Upper lobe of left lung (tissue), 6 donors: ENCODE measurements at regions not wholly inside any gene's neighbourhood (a gene's known extent, or its start where the extent isn't known, plus 50 kb on each side); places are given as distances from the start of the nearest gene placed in this dataset.

Source experiments
- ATAC-seq, 2 donors: fragments of 200-7000 bp; cut with Tn5 transposase; one replicate each; pipeline ENCODE4 v1.9.1; 2022; ENCODE audit warnings: mild to moderate bottlenecking in 2 of 2, moderate library complexity in 2 of 2; ENCODE audit not compliant: low FRiP score in 2 of 2
- DNase-seq, 2 donors: peaks; one replicate each; pipeline ENCODE4 v3.0.0-alpha.2; 2019 to 2020
- H3K27ac ChIP-seq, 4 donors: fragments of 200-600 bp; sonication (generic); one replicate each; pipeline ENCODE4 v1.5.1; 2016 to 2019
- H3K27me3 ChIP-seq, 4 donors: fragments of 200-600 bp; sonication (generic); one replicate each; pipeline ENCODE4 v1.5.1; 2017 to 2019
- H3K36me3 ChIP-seq, 4 donors: fragments of 200-600 bp; sonication (generic); one replicate each; pipeline ENCODE4 v1.5.1; 2016 to 2019
- H3K4me1 ChIP-seq, 4 donors: fragments of 200-600 bp; sonication (generic); one replicate each; pipeline ENCODE4 v1.5.1; 2018 to 2019
- H3K4me3 ChIP-seq, 4 donors: fragments of 200-600 bp; sonication (generic); one replicate each; pipeline ENCODE4 v1.5.1; 2017 to 2019; ENCODE audit warnings: mild to moderate bottlenecking in 2 of 4, moderate library complexity in 1 of 4
- H3K9me3 ChIP-seq, 4 donors: fragments of 200-600 bp; sonication (generic); one replicate each; pipeline ENCODE4 v1.5.1; 2018 to 2019
- EP300 ChIP-seq, 4 donors: sonication (generic); formaldehyde crosslinking; IDR thresholded peaks; one replicate each; pipeline ENCODE4 v1.5.1; 2017; ENCODE audit warnings: antibody characterized with exemption in 4 of 4, control low read depth in 2 of 4
- POLR2A ChIP-seq, 4 donors: fragments of 450-650 bp; IDR thresholded peaks; one replicate each; pipeline ENCODE4 v1.5.1; 2016 to 2017; ENCODE audit warnings: antibody characterized with exemption in 4 of 4, mild to moderate bottlenecking in 2 of 4
- POLR2AphosphoS5 ChIP-seq, 2 donors: sonication (generic); formaldehyde crosslinking; IDR thresholded peaks; one replicate each; pipeline ENCODE4 v1.5.1; 2017; ENCODE audit warnings: antibody characterized with exemption in 2 of 2
- WGBS, 2 donors: methylation state at CpG; one replicate each; pipeline ENCODE4 v1.1.5; 2017 to 2018; 5-methylcytosine and 5-hydroxymethylcytosine counted together
- TF ChIP-seq, protein P1 (sequence below), 6 experiments: fragments of 450-650 bp in 4 of 6; fragments of 200-600 bp in 2 of 6; sonication (generic) in 2 of 6; IDR thresholded peaks; one replicate each; pipeline ENCODE4 v1.5.1; 2016 to 2019; ENCODE audit warnings: antibody characterized with exemption in 6 of 6
- donor health status: DM: no; HTN: no; CAD: no; lungs with moderate emphysema.
- donor health status: DM: no; HTN: yes; CAD: no; lungs with severe emphysema.

DNA sequence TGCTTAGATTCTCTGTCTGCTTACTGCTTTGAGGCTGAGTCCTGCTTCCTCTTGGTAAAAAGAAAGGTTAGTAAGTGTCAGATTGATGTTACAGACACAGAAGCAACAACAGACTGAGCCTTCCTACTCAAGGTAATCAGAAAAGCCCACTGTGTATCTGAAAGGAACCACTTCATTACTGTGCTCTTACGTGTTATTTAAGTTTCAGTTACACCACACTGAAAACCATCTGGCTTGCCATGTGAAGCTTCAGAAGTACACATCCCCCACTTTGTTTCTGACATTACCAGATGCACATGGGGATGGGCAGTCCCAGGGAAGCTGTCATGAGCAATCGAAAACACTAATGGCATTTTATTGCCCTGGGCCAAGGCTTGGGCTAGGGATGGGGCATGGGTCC, 1290.1 kb downstream of the AACS start:
- no peaks in the 10 kb centered on the region for H3K36me3 ChIP-seq
- no peaks in the 10 kb centered on the region for H3K4me1 ChIP-seq
- DNase-seq (no peak), ATAC-seq (no peak)
- TF ChIP-seq EP300 (IDR thresholded peaks at IDR 0.05) (no peak), POLR2AphosphoS5 (IDR thresholded peaks at IDR 0.05) (no peak), POLR2A (IDR thresholded peaks at IDR 0.05) (no peak)
- TF ChIP-seq, protein P1, sequence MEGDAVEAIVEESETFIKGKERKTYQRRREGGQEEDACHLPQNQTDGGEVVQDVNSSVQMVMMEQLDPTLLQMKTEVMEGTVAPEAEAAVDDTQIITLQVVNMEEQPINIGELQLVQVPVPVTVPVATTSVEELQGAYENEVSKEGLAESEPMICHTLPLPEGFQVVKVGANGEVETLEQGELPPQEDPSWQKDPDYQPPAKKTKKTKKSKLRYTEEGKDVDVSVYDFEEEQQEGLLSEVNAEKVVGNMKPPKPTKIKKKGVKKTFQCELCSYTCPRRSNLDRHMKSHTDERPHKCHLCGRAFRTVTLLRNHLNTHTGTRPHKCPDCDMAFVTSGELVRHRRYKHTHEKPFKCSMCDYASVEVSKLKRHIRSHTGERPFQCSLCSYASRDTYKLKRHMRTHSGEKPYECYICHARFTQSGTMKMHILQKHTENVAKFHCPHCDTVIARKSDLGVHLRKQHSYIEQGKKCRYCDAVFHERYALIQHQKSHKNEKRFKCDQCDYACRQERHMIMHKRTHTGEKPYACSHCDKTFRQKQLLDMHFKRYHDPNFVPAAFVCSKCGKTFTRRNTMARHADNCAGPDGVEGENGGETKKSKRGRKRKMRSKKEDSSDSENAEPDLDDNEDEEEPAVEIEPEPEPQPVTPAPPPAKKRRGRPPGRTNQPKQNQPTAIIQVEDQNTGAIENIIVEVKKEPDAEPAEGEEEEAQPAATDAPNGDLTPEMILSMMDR (IDR thresholded peaks at IDR 0.05), result no peak
- H3K4me3 ChIP-seq, result no peak overlapping the region
- peaks cover 0 to 6% (median 0%) of the 10 kb centered on the region in 4 donors for H3K9me3 ChIP-seq
- H3K27me3 ChIP-seq, result no peaks in the 10 kb centered on the region
- WGBS, 2 donors, result 88 to 89% methylated on average over 2 of the region's 2 CpGs
- H3K27ac ChIP-seq, result no peak overlapping the region

DNA sequence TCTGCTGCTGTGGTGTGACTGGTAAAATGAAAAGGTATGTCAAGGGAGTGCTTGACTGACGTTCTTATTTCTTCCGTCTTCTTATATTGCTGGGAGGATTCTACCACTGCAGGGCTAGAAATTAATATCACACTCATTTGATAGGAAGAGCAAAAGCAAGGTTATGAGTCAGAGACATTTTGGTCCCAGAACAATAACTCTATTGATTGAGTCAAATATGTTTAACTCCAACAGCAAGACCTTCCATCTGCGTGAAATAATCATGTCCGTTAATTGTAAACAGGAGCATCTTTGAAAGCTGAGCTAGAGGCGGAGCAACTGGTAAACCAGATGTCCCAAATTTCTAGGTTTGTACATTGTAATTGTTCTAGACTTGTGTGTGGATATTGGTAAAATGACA, 1293.6 kb downstream of the AACS start:
- no peak for TF ChIP-seq POLR2A (IDR thresholded peaks at IDR 0.05)
- TF ChIP-seq, protein P1 (IDR thresholded peaks at IDR 0.05), result no peak
- no peak for TF ChIP-seq EP300 (IDR thresholded peaks at IDR 0.05)
- no peak for TF ChIP-seq POLR2AphosphoS5 (IDR thresholded peaks at IDR 0.05)
- WGBS, 2 donors, result 88 to 89% methylated on average over 5 of the region's 5 CpGs
- no peaks in the 10 kb centered on the region for H3K4me1 ChIP-seq
- no peak for ATAC-seq
- no peak for DNase-seq
- peaks cover 0 to 11% (median 0%) of the 10 kb centered on the region in 4 donors for H3K9me3 ChIP-seq
- no peak overlapping the region for H3K27ac ChIP-seq
- no peak overlapping the region for H3K4me3 ChIP-seq
- no peaks in the 10 kb centered on the region for H3K36me3 ChIP-seq
- no peaks in the 10 kb centered on the region for H3K27me3 ChIP-seq

GRCh38 chr12:126359216-126359615, 1294.0 kb downstream of the AACS start:
- Histone ChIP-seq H3K4me3 (no peak overlapping the region), H3K4me1 (no peaks in the 10 kb centered on the region), H3K9me3 (peaks cover 0 to 9% (median 0%) of the 10 kb centered on the region in 4 donors), H3K36me3 (no peaks in the 10 kb centered on the region), H3K27ac (no peak overlapping the region), H3K27me3 (no peaks in the 10 kb centered on the region)
- no peak for DNase-seq
- TF ChIP-seq, protein P1 (IDR thresholded peaks at IDR 0.05), result no peak
- no peak for TF ChIP-seq EP300 (IDR thresholded peaks at IDR 0.05)
- no peak for TF ChIP-seq POLR2A (IDR thresholded peaks at IDR 0.05)
- TF ChIP-seq POLR2AphosphoS5 (IDR thresholded peaks at IDR 0.05), result no peak
- ATAC-seq, result no peak
- 69 to 76% methylated on average over 3 of the region's 3 CpGs for WGBS, 2 donors

DNA sequence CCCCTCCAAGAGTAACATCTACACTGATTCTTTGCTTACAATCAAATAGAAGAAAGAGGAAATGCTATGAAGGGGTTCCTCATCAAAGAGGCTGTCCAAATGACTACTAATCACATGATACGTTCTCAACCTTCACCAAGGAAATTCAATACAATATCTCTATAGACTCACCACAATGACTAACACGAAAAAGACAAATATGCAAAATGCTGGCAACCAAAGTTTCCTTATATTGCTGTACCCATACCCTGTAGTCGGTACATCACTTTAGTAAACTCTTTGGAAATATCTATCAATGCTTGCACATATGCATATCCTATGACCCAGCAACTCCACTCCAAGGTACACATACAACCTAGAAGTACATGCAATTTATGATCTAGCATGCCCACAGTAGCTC, 1296.6 kb downstream of the AACS start:
- H3K27me3 ChIP-seq, result no peaks in the 10 kb centered on the region
- ATAC-seq (no peak), DNase-seq (no peak)
- no peak overlapping the region for H3K27ac ChIP-seq
- no peaks in the 10 kb centered on the region for H3K4me1 ChIP-seq
- WGBS, 2 donors, result 71 to 75% methylated on average over 3 of the region's 3 CpGs
- TF ChIP-seq EP300 (IDR thresholded peaks at IDR 0.05) (no peak), POLR2A (IDR thresholded peaks at IDR 0.05) (no peak)
- TF ChIP-seq, protein P1 (IDR thresholded peaks at IDR 0.05), result no peak
- H3K36me3 ChIP-seq, result no peaks in the 10 kb centered on the region
- no peak overlapping the region for H3K4me3 ChIP-seq
- peaks cover 0 to 5% (median 0%) of the 10 kb centered on the region in 4 donors for H3K9me3 ChIP-seq

DNA sequence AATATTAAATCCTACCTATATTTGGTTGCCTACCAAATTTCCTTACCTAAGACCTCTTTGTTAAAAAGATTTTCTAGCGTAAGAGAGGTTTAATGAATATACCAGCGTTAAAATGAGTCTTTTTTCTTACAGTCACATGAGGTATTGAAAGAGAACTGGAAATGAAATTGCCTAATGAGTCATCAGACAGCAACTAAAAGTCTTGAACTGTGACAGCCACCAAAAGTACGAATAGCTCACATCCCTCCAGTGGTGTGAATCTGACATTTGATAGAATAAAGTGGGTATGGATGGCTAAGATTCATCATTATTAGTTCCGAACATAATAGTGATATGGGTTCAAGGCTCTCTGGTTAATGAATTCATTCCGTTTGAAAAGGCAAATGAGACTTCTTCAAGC, 1297.3 kb downstream of the AACS start:
- no peaks in the 10 kb centered on the region for H3K36me3 ChIP-seq
- H3K4me3 ChIP-seq, result no peak overlapping the region
- no peaks in the 10 kb centered on the region for H3K27me3 ChIP-seq
- peaks cover 0 to 5% (median 0%) of the 10 kb centered on the region in 4 donors for H3K9me3 ChIP-seq
- H3K27ac ChIP-seq, result no peak overlapping the region
- DNase-seq (no peak), ATAC-seq (no peak)
- no peak for TF ChIP-seq EP300 (IDR thresholded peaks at IDR 0.05)
- no peak for TF ChIP-seq POLR2A (IDR thresholded peaks at IDR 0.05)
- TF ChIP-seq, protein P1 (IDR thresholded peaks at IDR 0.05), result no peak
- TF ChIP-seq POLR2AphosphoS5 (IDR thresholded peaks at IDR 0.05), result no peak
- H3K4me1 ChIP-seq, result no peaks in the 10 kb centered on the region
- WGBS, 2 donors, result 80 to 83% methylated on average over 5 of the region's 5 CpGs
